Upper lobe of left lung (tissue), 4 donors: ENCODE measurements at regions not wholly inside any gene's neighbourhood (a gene's known extent, or its start where the extent isn't known, plus 50 kb on each side); places are given as distances from the start of the nearest gene placed in this dataset.

Source experiments
- CTCF ChIP-seq, 6 experiments: fragments of 450-650 bp in 4 of 6; fragments of 200-600 bp in 2 of 6; sonication (generic) in 2 of 6; IDR thresholded peaks; one replicate each; pipeline ENCODE4 v1.5.1; 2016 to 2019; ENCODE audit warnings: antibody characterized with exemption in 6 of 6
- EP300 ChIP-seq, 4 donors: sonication (generic); formaldehyde crosslinking; IDR thresholded peaks; one replicate each; pipeline ENCODE4 v1.5.1; 2017; ENCODE audit warnings: antibody characterized with exemption in 4 of 4, control low read depth in 2 of 4
- POLR2A ChIP-seq, 4 donors: fragments of 450-650 bp; IDR thresholded peaks; one replicate each; pipeline ENCODE4 v1.5.1; 2016 to 2017; ENCODE audit warnings: antibody characterized with exemption in 4 of 4, mild to moderate bottlenecking in 2 of 4
- POLR2AphosphoS5 ChIP-seq, 2 donors: sonication (generic); formaldehyde crosslinking; IDR thresholded peaks; one replicate each; pipeline ENCODE4 v1.5.1; 2017; ENCODE audit warnings: antibody characterized with exemption in 2 of 2

DNA sequence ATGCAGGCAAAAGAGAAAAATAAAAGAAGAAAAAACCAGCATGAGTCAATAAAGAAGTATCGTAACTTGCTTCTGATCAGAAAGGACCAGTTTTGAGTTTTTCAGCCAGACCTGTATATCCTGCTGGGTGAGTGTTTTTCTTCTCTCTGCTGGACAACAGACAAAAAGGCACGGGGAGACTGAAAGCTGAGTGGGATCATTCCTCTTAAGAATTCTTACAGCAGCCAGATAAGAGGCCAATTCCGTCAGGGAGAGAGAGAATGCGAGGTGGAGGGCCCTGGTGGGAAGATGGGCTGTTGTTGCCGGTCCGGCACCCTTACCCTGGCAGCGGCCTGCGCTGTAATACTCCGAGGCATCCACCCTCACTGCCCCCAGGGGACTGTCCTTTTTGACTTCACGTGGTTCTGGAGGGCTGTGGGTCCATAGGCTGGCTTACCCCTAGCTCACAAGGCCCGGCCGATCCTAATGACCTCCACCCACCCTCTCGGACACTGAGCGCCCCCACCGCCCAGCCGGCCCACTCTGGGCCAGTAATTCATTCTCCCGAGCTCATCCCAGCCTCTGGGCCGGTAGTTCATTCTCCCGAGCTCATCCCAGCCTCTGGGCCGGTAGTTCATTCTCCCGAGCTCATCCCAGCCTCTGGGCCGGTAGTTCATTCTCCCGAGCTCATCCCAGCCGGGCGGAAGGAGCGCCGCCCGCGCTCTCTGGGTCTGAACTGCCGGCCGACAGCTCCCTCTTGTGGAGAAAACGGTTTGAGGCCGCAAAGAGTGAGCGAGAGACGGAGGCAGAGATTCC, 118.3 kb upstream of the SIRPA start:
- TF ChIP-seq POLR2AphosphoS5 (IDR thresholded peaks at IDR 0.05) (peak; percentile 23 to 28), POLR2A (IDR thresholded peaks at IDR 0.05) (peak in 1 of 4 donors; percentile 23), EP300 (IDR thresholded peaks at IDR 0.05) (no peak), CTCF (IDR thresholded peaks at IDR 0.05) (peak; percentile 75 to 90 (median 84))
